ENCODE measurements at regions not wholly inside any gene's neighbourhood (a gene's known extent, or its start where the extent isn't known, plus 50 kb on each side); places are given as distances from the start of the nearest gene placed in this dataset.

DNA sequence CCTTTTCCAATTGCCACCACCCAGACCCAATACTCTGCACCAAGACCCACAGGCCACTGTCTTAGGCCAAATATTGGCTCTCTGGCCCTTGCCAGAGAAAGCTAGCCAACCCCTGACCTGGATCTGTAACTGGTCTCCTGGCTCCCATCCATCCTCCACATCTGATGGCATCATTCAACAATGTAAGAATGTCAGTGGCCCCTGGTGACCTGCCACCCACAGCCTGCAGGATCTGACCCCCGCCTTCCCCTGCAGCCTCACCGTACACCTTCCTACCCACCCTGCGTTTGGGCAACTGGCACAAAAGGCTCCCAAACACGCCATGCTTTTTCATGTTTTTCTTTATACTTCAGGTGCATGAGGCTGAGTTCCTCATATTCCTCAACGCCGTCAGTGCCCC lies 60.0 kb upstream of the ASAP2 start:
- Histone ChIP-seq H2AFZ (ENCODE audit: low read length) (no peak overlapping the region), H3K9ac (ENCODE audit: low read length) (no peak overlapping the region), H3K27me3 (ENCODE audit: low read length) (no peaks in the 10 kb centered on the region), H4K20me1 (ENCODE audit: insufficient read depth, low read depth, low read length) (no peaks in the 10 kb centered on the region), H3K9me2 (replicated peaks; ENCODE audit: insufficient read depth, low read length) (no peaks in the 10 kb centered on the region), H3K4me1 (ENCODE audit: low read length) (peaks cover 3% of the 10 kb centered on the region; the same call in 1 of the 2 replicates), H3K4me2 (ENCODE audit: low read depth, low read length, poor library complexity, severe bottlenecking) (no peak overlapping the region), H3K27ac (ENCODE audit: low read length) (no peak overlapping the region), H3K4me3 (ENCODE audit: low read length) (no peak overlapping the region), H3K79me2 (ENCODE audit: low read length) (no peaks in the 10 kb centered on the region), H3K9me3 (ENCODE audit: low read length) (no peaks in the 10 kb centered on the region), H3K36me3 (ENCODE audit: insufficient read depth, low read length) (no peaks in the 10 kb centered on the region)
- DNase-seq = no peak

GRCh38 chr2:9145752-9146430 lies 60.7 kb upstream of the ASAP2 start:
- DNase-seq = no peak
- Histone ChIP-seq H3K9me3 (ENCODE audit: low read length) (no peaks in the 10 kb centered on the region), H3K4me1 (ENCODE audit: low read length) (peaks cover 3% of the 10 kb centered on the region; the same call in 1 of the 2 replicates), H4K20me1 (ENCODE audit: insufficient read depth, low read depth, low read length) (no peaks in the 10 kb centered on the region), H3K27ac (ENCODE audit: low read length) (no peak overlapping the region), H3K4me2 (ENCODE audit: low read depth, low read length, poor library complexity, severe bottlenecking) (no peak overlapping the region), H3K4me3 (ENCODE audit: low read length) (no peak overlapping the region), H3K9ac (ENCODE audit: low read length) (no peak overlapping the region), H3K9me2 (replicated peaks; ENCODE audit: insufficient read depth, low read length) (no peaks in the 10 kb centered on the region), H3K79me2 (ENCODE audit: low read length) (no peaks in the 10 kb centered on the region), H3K27me3 (ENCODE audit: low read length) (no peaks in the 10 kb centered on the region), H2AFZ (ENCODE audit: low read length) (no peak overlapping the region), H3K36me3 (ENCODE audit: insufficient read depth, low read length) (no peaks in the 10 kb centered on the region)

DNA sequence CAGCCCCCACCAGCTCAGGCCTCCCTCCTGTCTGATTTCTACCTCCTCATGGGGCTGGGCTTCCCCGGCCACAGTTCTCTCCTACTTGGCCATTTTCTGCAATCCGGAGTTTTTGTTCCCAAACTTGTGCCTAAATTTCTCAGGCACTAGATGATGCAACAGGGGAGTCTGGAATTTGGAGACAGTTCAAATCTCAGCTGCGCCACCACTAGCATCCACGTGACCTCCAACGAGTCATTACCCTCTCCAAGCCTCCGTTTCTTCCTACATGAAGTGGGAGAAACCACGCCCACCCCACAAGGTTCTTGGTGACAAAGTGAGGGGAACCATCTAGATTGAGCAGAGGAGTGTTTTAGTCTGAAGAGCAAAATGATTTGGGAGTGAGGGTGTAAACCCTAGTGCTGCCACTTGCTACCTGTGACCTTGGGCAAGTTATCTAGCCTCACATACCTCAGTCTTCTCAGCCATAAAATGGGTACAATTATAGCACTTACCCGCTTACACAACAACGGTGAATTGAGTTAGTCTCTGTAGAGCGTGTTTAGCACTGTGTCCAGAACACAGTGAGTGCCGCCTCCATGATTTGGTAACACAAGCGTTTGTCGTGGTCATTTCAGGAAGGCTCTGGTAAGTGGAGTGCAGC lies 61.4 kb upstream of the ASAP2 start:
- Histone ChIP-seq H3K4me3 (ENCODE audit: low read length) (no peak overlapping the region), H4K20me1 (ENCODE audit: insufficient read depth, low read depth, low read length) (no peaks in the 10 kb centered on the region), H3K4me1 (ENCODE audit: low read length) (peaks cover 3% of the 10 kb centered on the region; the same call in 1 of the 2 replicates), H3K9me3 (ENCODE audit: low read length) (no peaks in the 10 kb centered on the region), H3K9me2 (replicated peaks; ENCODE audit: insufficient read depth, low read length) (no peaks in the 10 kb centered on the region), H3K4me2 (ENCODE audit: low read depth, low read length, poor library complexity, severe bottlenecking) (no peak overlapping the region), H3K27ac (ENCODE audit: low read length) (no peak overlapping the region), H3K9ac (ENCODE audit: low read length) (no peak overlapping the region), H2AFZ (ENCODE audit: low read length) (no peak overlapping the region), H3K27me3 (ENCODE audit: low read length) (no peaks in the 10 kb centered on the region), H3K36me3 (ENCODE audit: insufficient read depth, low read length) (no peaks in the 10 kb centered on the region), H3K79me2 (ENCODE audit: low read length) (no peaks in the 10 kb centered on the region)
- DNase-seq = no peak

DNA sequence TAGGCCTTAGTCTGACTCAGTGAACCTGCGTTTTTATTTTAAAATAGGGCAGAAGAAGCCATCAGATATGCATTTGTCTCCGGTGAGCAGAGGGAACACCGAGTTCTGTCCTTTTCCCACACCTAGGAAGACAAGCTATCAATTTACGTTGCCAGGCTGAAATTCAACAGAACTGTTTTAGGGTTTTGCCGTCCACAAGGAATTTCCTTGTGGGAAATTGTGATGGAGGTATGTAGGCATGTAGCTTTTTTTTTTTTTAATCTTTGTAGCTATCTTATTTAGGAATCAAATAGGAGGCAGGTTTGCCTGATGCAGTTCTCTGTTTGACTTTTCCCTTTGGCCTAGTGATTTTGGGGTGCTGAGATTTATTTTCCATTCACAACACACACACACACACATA lies 62.0 kb upstream of the ASAP2 start:
- H3K27ac ChIP-seq (ENCODE audit: low read length) = no peak overlapping the region
- no peaks in the 10 kb centered on the region for H3K27me3 ChIP-seq (ENCODE audit: low read length)
- no peak overlapping the region for H3K9ac ChIP-seq (ENCODE audit: low read length)
- H4K20me1 ChIP-seq (ENCODE audit: insufficient read depth, low read depth, low read length) = 0 out of 2 replicates have a peak, but pooled peaks cover 3% of the 10 kb centered on the region
- no peak for DNase-seq
- H3K4me2 ChIP-seq (ENCODE audit: low read depth, low read length, poor library complexity, severe bottlenecking) = no peak overlapping the region
- H3K9me2 ChIP-seq (replicated peaks; ENCODE audit: insufficient read depth, low read length) = no peaks in the 10 kb centered on the region
- no peak overlapping the region for H2AFZ ChIP-seq (ENCODE audit: low read length)
- H3K79me2 ChIP-seq (ENCODE audit: low read length) = no peaks in the 10 kb centered on the region
- H3K4me1 ChIP-seq (ENCODE audit: low read length) = peaks cover 3% of the 10 kb centered on the region; the same call in 1 of the 2 replicates
- no peaks in the 10 kb centered on the region for H3K36me3 ChIP-seq (ENCODE audit: insufficient read depth, low read length)
- H3K4me3 ChIP-seq (ENCODE audit: low read length) = no peak overlapping the region
- H3K9me3 ChIP-seq (ENCODE audit: low read length) = no peaks in the 10 kb centered on the region

- Histone ChIP-seq H3K36me3 (ENCODE audit: insufficient read depth, low read length) (no peaks in the 10 kb centered on the region), H3K4me2 (ENCODE audit: low read depth, low read length, poor library complexity, severe bottlenecking) (no peak overlapping the region), H3K27ac (ENCODE audit: low read length) (no peak overlapping the region), H3K27me3 (ENCODE audit: low read length) (no peaks in the 10 kb centered on the region), H3K9me3 (ENCODE audit: low read length) (no peaks in the 10 kb centered on the region), H3K9ac (ENCODE audit: low read length) (no peak overlapping the region), H3K4me1 (ENCODE audit: low read length) (peaks cover 3% of the 10 kb centered on the region; the same call in 1 of the 2 replicates), H3K9me2 (replicated peaks; ENCODE audit: insufficient read depth, low read length) (no peaks in the 10 kb centered on the region), H2AFZ (ENCODE audit: low read length) (no peak overlapping the region), H4K20me1 (ENCODE audit: insufficient read depth, low read depth, low read length) (0 out of 2 replicates have a peak, but pooled peaks cover 3% of the 10 kb centered on the region), H3K79me2 (ENCODE audit: low read length) (no peaks in the 10 kb centered on the region), H3K4me3 (ENCODE audit: low read length) (no peak overlapping the region)
- DNase-seq = no peak
Measured at GRCh38 chr2:9144046-9144445, 62.6 kb upstream of the ASAP2 start.

DNA sequence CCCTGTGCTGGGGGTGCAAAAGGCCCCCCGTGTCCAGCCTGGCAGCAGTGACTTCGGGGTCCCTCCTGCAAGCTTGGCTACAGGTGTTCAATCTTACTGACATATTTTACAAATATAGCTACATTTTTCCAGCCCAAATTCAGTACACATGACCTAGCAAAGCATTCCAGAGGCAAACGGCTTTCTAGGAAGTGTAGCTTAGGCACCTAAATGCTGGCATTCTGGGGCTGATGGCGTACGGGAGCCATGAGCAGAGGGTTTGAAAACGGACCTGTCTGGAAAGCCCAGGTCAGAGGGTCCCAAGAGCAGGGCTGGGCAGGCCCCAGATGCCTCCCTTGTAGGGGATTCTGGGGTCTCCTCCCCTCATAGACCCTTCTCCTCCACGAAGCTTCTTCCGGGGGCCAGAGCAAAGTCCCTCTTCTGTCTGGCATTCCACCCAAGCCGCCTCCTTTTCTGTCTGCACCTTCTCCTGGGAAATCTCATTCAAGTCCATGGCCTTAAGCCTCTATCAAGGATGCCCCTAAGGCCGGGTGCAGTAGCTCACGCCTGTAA lies 63.3 kb upstream of the ASAP2 start:
- no peak for DNase-seq
- H3K36me3 ChIP-seq (ENCODE audit: insufficient read depth, low read length) = no peaks in the 10 kb centered on the region
- no peaks in the 10 kb centered on the region for H3K79me2 ChIP-seq (ENCODE audit: low read length)
- H3K4me1 ChIP-seq (ENCODE audit: low read length) = peaks cover 3% of the 10 kb centered on the region; the same call in 1 of the 2 replicates
- H3K27me3 ChIP-seq (ENCODE audit: low read length) = no peaks in the 10 kb centered on the region
- no peak overlapping the region for H3K9ac ChIP-seq (ENCODE audit: low read length)
- H3K4me2 ChIP-seq (ENCODE audit: low read depth, low read length, poor library complexity, severe bottlenecking) = no peak overlapping the region
- 0 out of 2 replicates have a peak, but pooled peaks cover 3% of the 10 kb centered on the region for H4K20me1 ChIP-seq (ENCODE audit: insufficient read depth, low read depth, low read length)
- no peaks in the 10 kb centered on the region for H3K9me2 ChIP-seq (replicated peaks; ENCODE audit: insufficient read depth, low read length)
- H3K9me3 ChIP-seq (ENCODE audit: low read length) = no peaks in the 10 kb centered on the region
- H3K4me3 ChIP-seq (ENCODE audit: low read length) = no peak overlapping the region
- H2AFZ ChIP-seq (ENCODE audit: low read length) = no peak overlapping the region
- H3K27ac ChIP-seq (ENCODE audit: low read length) = no peak overlapping the region

- Histone ChIP-seq H3K79me2 (ENCODE audit: low read length) (no peaks in the 10 kb centered on the region), H3K36me3 (ENCODE audit: insufficient read depth, low read length) (no peaks in the 10 kb centered on the region), H3K4me1 (ENCODE audit: low read length) (peaks cover 3% of the 10 kb centered on the region; the same call in 1 of the 2 replicates), H3K4me2 (ENCODE audit: low read depth, low read length, poor library complexity, severe bottlenecking) (no peak overlapping the region), H3K27me3 (ENCODE audit: low read length) (no peaks in the 10 kb centered on the region), H3K9ac (ENCODE audit: low read length) (no peak overlapping the region), H3K9me2 (replicated peaks; ENCODE audit: insufficient read depth, low read length) (no peaks in the 10 kb centered on the region), H3K27ac (ENCODE audit: low read length) (no peak overlapping the region), H3K9me3 (ENCODE audit: low read length) (no peaks in the 10 kb centered on the region), H3K4me3 (ENCODE audit: low read length) (no peak overlapping the region), H4K20me1 (ENCODE audit: insufficient read depth, low read depth, low read length) (0 out of 2 replicates have a peak, but pooled peaks cover 3% of the 10 kb centered on the region), H2AFZ (ENCODE audit: low read length) (no peak overlapping the region)
- peak; percentile 84 for DNase-seq
Measured at GRCh38 chr2:9142551-9143263, 63.9 kb upstream of the ASAP2 start.
